Gastrocnemius medialis (tissue), 4 donors: ENCODE measurements at regions not wholly inside any gene's neighbourhood (a gene's known extent, or its start where the extent isn't known, plus 50 kb on each side); places are given as distances from the start of the nearest gene placed in this dataset.

Experiments
- POLR2A ChIP-seq, 2 donors: fragments of 450-650 bp; IDR thresholded peaks; one replicate each; pipeline ENCODE4 v1.6.1; 2017; ENCODE audit warnings: antibody characterized with exemption in 2 of 2, mild to moderate bottlenecking in 2 of 2, moderate library complexity in 2 of 2
- TF ChIP-seq, protein P1 (sequence below), 5 experiments: fragments of 450-650 bp in 3 of 5; fragments of 200-600 bp in 2 of 5; sonication (generic) in 2 of 5; IDR thresholded peaks in 4 of 5; conservative IDR thresholded peaks in 1 of 5; 1 replicate in 4 of 5; 2 replicates in 1 of 5; pipeline ENCODE4 v1.5.1; 2016 to 2019; ENCODE audit warnings: antibody characterized with exemption in 5 of 5, mild to moderate bottlenecking in 3 of 5, moderate library complexity in 3 of 5

DNA sequence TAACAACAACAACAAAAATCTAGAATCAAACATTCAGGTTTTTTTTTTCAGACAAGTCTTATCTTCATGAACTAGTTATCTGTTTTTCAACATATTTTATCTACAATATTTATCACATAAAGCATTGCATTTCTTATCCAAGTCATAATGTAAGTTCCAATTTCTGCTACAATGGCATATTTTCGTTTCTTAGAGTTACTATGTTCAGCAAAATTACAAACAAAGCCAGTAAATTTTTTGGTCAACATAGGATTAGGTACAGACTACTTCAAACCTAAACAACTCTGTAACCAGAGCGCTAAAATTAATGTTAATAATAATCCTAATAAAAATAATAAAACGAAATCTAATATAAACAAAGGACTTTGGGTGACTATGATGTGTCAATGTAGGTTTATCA, 165.4 kb upstream of the TACR3 start:
- TF ChIP-seq, protein P1, sequence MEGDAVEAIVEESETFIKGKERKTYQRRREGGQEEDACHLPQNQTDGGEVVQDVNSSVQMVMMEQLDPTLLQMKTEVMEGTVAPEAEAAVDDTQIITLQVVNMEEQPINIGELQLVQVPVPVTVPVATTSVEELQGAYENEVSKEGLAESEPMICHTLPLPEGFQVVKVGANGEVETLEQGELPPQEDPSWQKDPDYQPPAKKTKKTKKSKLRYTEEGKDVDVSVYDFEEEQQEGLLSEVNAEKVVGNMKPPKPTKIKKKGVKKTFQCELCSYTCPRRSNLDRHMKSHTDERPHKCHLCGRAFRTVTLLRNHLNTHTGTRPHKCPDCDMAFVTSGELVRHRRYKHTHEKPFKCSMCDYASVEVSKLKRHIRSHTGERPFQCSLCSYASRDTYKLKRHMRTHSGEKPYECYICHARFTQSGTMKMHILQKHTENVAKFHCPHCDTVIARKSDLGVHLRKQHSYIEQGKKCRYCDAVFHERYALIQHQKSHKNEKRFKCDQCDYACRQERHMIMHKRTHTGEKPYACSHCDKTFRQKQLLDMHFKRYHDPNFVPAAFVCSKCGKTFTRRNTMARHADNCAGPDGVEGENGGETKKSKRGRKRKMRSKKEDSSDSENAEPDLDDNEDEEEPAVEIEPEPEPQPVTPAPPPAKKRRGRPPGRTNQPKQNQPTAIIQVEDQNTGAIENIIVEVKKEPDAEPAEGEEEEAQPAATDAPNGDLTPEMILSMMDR (IDR thresholded peaks at IDR 0.05 in 4 of 5, conservative IDR thresholded peaks at IDR 0.05 in 1 of 5): no peak
- TF ChIP-seq POLR2A (IDR thresholded peaks at IDR 0.05): no peak
